NB4 (cell line): ENCODE measurements at regions not wholly inside any gene's neighbourhood (a gene's known extent, or its start where the extent isn't known, plus 50 kb on each side); places are given as distances from the start of the nearest gene placed in this dataset.

Source experiments
- POLR2A ChIP-seq: IDR thresholded peaks from 2 replicates; pipeline ENCODE4 v1.6.1; 2011; ENCODE audit warnings: mild to moderate bottlenecking; ENCODE audit not compliant: insufficient read length; ENCODE audit errors: extremely low read depth
- TF ChIP-seq, protein P1 (sequence below): IDR thresholded peaks from one replicate; pipeline ENCODE4 v1.5.1; 2012; ENCODE audit warnings: low read depth, low read length
- TF ChIP-seq, protein P2 (sequence below): IDR thresholded peaks from 2 replicates; pipeline ENCODE4 v1.6.1; 2011; ENCODE audit warnings: low read depth, low read length

DNA sequence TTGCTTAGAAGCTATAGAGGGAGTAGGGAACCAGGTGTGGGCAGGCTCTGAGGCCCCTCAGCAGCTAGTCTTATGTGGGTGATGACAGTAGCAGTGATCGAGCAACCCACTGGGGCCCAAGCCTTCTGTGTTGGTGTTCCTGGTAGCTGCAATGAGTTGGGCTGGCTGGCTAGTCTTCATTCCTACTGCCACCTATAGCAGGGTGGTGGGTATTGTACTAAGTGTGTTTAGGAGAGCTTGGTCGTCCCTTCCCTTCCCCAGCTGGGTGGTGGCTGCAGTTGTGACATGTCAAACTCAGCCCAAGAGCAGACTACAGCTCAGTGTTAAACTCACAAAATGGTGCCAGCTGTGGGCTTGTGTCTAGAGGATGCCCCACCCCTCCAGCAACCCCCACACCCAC is 486.1 kb upstream of the UBE2E3 start:
- TF ChIP-seq, protein P1, sequence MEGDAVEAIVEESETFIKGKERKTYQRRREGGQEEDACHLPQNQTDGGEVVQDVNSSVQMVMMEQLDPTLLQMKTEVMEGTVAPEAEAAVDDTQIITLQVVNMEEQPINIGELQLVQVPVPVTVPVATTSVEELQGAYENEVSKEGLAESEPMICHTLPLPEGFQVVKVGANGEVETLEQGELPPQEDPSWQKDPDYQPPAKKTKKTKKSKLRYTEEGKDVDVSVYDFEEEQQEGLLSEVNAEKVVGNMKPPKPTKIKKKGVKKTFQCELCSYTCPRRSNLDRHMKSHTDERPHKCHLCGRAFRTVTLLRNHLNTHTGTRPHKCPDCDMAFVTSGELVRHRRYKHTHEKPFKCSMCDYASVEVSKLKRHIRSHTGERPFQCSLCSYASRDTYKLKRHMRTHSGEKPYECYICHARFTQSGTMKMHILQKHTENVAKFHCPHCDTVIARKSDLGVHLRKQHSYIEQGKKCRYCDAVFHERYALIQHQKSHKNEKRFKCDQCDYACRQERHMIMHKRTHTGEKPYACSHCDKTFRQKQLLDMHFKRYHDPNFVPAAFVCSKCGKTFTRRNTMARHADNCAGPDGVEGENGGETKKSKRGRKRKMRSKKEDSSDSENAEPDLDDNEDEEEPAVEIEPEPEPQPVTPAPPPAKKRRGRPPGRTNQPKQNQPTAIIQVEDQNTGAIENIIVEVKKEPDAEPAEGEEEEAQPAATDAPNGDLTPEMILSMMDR = no peak
- TF ChIP-seq POLR2A = no peak
- TF ChIP-seq, protein P2, sequence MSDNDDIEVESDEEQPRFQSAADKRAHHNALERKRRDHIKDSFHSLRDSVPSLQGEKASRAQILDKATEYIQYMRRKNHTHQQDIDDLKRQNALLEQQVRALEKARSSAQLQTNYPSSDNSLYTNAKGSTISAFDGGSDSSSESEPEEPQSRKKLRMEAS = no peak
